HEK293 (cell line): ENCODE measurements at regions not wholly inside any gene's neighbourhood (a gene's known extent, or its start where the extent isn't known, plus 50 kb on each side); places are given as distances from the start of the nearest gene placed in this dataset.

ENCODE experiments used
- CTCF ChIP-seq: fragments of 450-650 bp; formaldehyde crosslinking; IDR thresholded peaks from 2 replicates; pipeline ENCODE4 v1.5.1; 2016; ENCODE audit warnings: missing biosample characterization, missing genetic modification characterization
- REPIN1 ChIP-seq: fragments of 450-650 bp; formaldehyde crosslinking; IDR thresholded peaks from 2 replicates; pipeline ENCODE4 v1.5.1; 2017; ENCODE audit warnings: missing biosample characterization, missing genetic modification characterization, low read depth
- REST ChIP-seq: fragments of 450-650 bp; formaldehyde crosslinking; IDR thresholded peaks from 2 replicates; pipeline ENCODE4 v1.5.1; 2016; ENCODE audit warnings: missing biosample characterization, missing genetic modification characterization
- TCF7L2 ChIP-seq: IDR thresholded peaks from 2 replicates; pipeline ENCODE4 v1.6.1; 2011; ENCODE audit warnings: low read depth, mild to moderate bottlenecking, inconsistent platforms, low read length, moderate library complexity, borderline replicate concordance
- ZNF174 ChIP-seq: fragments of 450-650 bp; formaldehyde crosslinking; IDR thresholded peaks from 2 replicates; pipeline ENCODE4 v1.5.0; 2017; ENCODE audit warnings: missing biosample characterization, mild to moderate bottlenecking, missing genetic modification characterization
- ZNF391 ChIP-seq: fragments of 450-650 bp; formaldehyde crosslinking; IDR thresholded peaks from 2 replicates; pipeline ENCODE4 v1.5.1; 2016; ENCODE audit warnings: low read depth, missing biosample characterization, missing genetic modification characterization, borderline replicate concordance

- TF ChIP-seq CTCF (no peak), TCF7L2 (no peak), REST (tag by site-specific recombination) (no peak), REPIN1 (tag by site-specific recombination) (no peak), ZNF391 (tag by site-specific recombination) (no peak), ZNF174 (tag by site-specific recombination) (no peak)
Measured at GRCh38 chr18:64566456-64566855, 417.6 kb upstream of the LINC00305 start.
